GM20000 (cell line): ENCODE measurements at regions not wholly inside any gene's neighbourhood (a gene's known extent, or its start where the extent isn't known, plus 50 kb on each side); places are given as distances from the start of the nearest gene placed in this dataset.

Experiments used
- DNase-seq: peaks from one replicate; pipeline ENCODE4 v3.0.0; 2012; ENCODE audit warnings: low spot score
- TF ChIP-seq, protein P1 (sequence below): IDR thresholded peaks from 2 replicates; pipeline ENCODE4 v1.5.1; 2012; ENCODE audit warnings: mild to moderate bottlenecking, control low read depth; ENCODE audit errors: extremely low read depth, missing control alignments

DNA sequence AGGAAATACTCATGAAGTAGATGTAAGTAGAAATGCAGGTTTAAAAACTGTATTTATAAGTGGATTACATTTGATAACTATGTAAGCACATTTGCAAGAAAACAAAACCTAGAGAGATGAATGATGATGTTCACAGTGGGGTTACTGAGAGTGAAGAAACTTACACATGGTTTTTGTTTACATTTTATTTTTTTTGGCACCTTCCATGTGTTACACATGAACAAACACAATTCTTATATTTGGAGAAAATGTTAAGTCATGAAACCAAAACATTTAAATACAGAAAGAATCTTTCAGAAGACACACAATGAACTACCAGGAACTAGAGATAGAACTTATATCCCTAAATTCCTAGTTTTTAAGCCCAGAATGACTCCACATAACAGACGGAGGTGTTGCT lies 51.5 kb upstream of the SPATA31E1 start:
- DNase-seq = no peak
- TF ChIP-seq, protein P1, sequence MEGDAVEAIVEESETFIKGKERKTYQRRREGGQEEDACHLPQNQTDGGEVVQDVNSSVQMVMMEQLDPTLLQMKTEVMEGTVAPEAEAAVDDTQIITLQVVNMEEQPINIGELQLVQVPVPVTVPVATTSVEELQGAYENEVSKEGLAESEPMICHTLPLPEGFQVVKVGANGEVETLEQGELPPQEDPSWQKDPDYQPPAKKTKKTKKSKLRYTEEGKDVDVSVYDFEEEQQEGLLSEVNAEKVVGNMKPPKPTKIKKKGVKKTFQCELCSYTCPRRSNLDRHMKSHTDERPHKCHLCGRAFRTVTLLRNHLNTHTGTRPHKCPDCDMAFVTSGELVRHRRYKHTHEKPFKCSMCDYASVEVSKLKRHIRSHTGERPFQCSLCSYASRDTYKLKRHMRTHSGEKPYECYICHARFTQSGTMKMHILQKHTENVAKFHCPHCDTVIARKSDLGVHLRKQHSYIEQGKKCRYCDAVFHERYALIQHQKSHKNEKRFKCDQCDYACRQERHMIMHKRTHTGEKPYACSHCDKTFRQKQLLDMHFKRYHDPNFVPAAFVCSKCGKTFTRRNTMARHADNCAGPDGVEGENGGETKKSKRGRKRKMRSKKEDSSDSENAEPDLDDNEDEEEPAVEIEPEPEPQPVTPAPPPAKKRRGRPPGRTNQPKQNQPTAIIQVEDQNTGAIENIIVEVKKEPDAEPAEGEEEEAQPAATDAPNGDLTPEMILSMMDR = no peak
